Trophoblast cell (in vitro differentiated cells and primary cell): ENCODE measurements at regions not wholly inside any gene's neighbourhood (a gene's known extent, or its start where the extent isn't known, plus 50 kb on each side); places are given as distances from the start of the nearest gene placed in this dataset.

ENCODE experiments used
- DNase-seq, 2 donors: peaks; one replicate each; pipeline ENCODE4 v3.0.0-alpha.2; 2016
- H2AFZ ChIP-seq: 2 replicates; pipeline ENCODE4 v1.6.1; 2013; ENCODE audit warnings: low read length, moderate library complexity, mild to moderate bottlenecking; ENCODE audit not compliant: insufficient read depth, poor library complexity
- H2AK5ac ChIP-seq: 2 replicates; pipeline ENCODE4 v1.6.1; 2013; ENCODE audit warnings: mild to moderate bottlenecking, low read length
- H2BK120ac ChIP-seq: 2 replicates; pipeline ENCODE4 v1.6.1; 2013; ENCODE audit warnings: low read length, mild to moderate bottlenecking, moderate library complexity; ENCODE audit not compliant: insufficient read depth, poor library complexity
- H2BK12ac ChIP-seq: 2 replicates; pipeline ENCODE4 v1.6.1; 2013; ENCODE audit warnings: mild to moderate bottlenecking, low read length, moderate library complexity
- H2BK5ac ChIP-seq: 2 replicates; pipeline ENCODE4 v1.6.1; 2013; ENCODE audit warnings: low read length, low read depth, moderate library complexity, mild to moderate bottlenecking; ENCODE audit not compliant: poor library complexity
- H3K14ac ChIP-seq: 2 replicates; pipeline ENCODE4 v1.6.1; 2013; ENCODE audit warnings: mild to moderate bottlenecking, low read length
- H3K18ac ChIP-seq: 2 replicates; pipeline ENCODE4 v1.6.1; 2013; ENCODE audit warnings: mild to moderate bottlenecking, low read length
- H3K23ac ChIP-seq: 2 replicates; pipeline ENCODE4 v1.6.1; 2013; ENCODE audit warnings: low read length
- H3K27ac ChIP-seq: 2 replicates; pipeline ENCODE4 v1.5.1; 2013; ENCODE audit warnings: low read depth, mild to moderate bottlenecking, inconsistent platforms, low read length, moderate library complexity
- H3K27me3 ChIP-seq: 2 replicates; pipeline ENCODE4 v1.6.1; 2013; ENCODE audit warnings: inconsistent platforms, mild to moderate bottlenecking, low read length, moderate library complexity; ENCODE audit not compliant: insufficient read depth
- H3K36me3 ChIP-seq, 2 experiments: 1 replicate in 1 of 2; 2 replicates in 1 of 2; pipeline ENCODE4 v1.6.1; 2013; ENCODE audit warnings: low read length in 2 of 2, mild to moderate bottlenecking in 2 of 2, moderate library complexity in 1 of 2; ENCODE audit not compliant: insufficient read depth in 2 of 2, control insufficient read depth in 1 of 2
- H3K4ac ChIP-seq: 2 replicates; pipeline ENCODE4 v1.6.1; 2013; ENCODE audit warnings: low read depth, mild to moderate bottlenecking, low read length, moderate library complexity
- H3K4me1 ChIP-seq, 2 experiments: 1 replicate in 1 of 2; 2 replicates in 1 of 2; pipeline ENCODE4 v1.6.1; 2013; ENCODE audit warnings: low read length in 2 of 2, mild to moderate bottlenecking in 2 of 2, moderate library complexity in 1 of 2; ENCODE audit not compliant: insufficient read depth in 2 of 2, control insufficient read depth in 1 of 2
- H3K4me2 ChIP-seq: 2 replicates; pipeline ENCODE4 v1.6.1; 2013; ENCODE audit warnings: inconsistent platforms, mild to moderate bottlenecking, low read length, moderate library complexity
- H3K4me3 ChIP-seq: 2 replicates; pipeline ENCODE4 v1.5.1; 2013; ENCODE audit warnings: mild to moderate bottlenecking, low read depth, low read length, inconsistent platforms
- H3K79me1 ChIP-seq: one replicate; pipeline ENCODE4 v1.6.1; 2013; ENCODE audit warnings: low read length
- H3K79me2 ChIP-seq: 2 replicates; pipeline ENCODE4 v1.6.1; 2013; ENCODE audit warnings: low read length, mild to moderate bottlenecking; ENCODE audit not compliant: control insufficient read depth, insufficient read depth, poor library complexity
- H3K9ac ChIP-seq: 2 replicates; pipeline ENCODE4 v1.6.1; 2013; ENCODE audit warnings: mild to moderate bottlenecking, low read length
- H3K9me3 ChIP-seq: 2 replicates; pipeline ENCODE4 v1.6.1; 2013; ENCODE audit warnings: low read depth, mild to moderate bottlenecking, control low read depth, inconsistent platforms, low read length; ENCODE audit not compliant: insufficient read depth
- H4K12ac ChIP-seq: 2 replicates; pipeline ENCODE4 v1.6.1; 2013; ENCODE audit warnings: low read depth, mild to moderate bottlenecking, low read length, moderate library complexity
- H4K8ac ChIP-seq: 2 replicates; pipeline ENCODE4 v1.6.1; 2013; ENCODE audit warnings: low read depth, mild to moderate bottlenecking, low read length, moderate library complexity
- H4K91ac ChIP-seq: one replicate; pipeline ENCODE4 v1.6.1; 2013; ENCODE audit warnings: low read depth, mild to moderate bottlenecking, low read length, moderate library complexity
- WGBS: extraction: QIAGEN DNeasy Blood & Tissue Kit; methylation state at CpG from one replicate; pipeline ENCODE4 v1.1.7; 2013; ENCODE audit warnings: missing lambda C conversion rate; ENCODE audit not compliant: insufficient read length, insufficient coverage; ENCODE audit errors: extremely low coverage; 5-methylcytosine and 5-hydroxymethylcytosine counted together

DNA sequence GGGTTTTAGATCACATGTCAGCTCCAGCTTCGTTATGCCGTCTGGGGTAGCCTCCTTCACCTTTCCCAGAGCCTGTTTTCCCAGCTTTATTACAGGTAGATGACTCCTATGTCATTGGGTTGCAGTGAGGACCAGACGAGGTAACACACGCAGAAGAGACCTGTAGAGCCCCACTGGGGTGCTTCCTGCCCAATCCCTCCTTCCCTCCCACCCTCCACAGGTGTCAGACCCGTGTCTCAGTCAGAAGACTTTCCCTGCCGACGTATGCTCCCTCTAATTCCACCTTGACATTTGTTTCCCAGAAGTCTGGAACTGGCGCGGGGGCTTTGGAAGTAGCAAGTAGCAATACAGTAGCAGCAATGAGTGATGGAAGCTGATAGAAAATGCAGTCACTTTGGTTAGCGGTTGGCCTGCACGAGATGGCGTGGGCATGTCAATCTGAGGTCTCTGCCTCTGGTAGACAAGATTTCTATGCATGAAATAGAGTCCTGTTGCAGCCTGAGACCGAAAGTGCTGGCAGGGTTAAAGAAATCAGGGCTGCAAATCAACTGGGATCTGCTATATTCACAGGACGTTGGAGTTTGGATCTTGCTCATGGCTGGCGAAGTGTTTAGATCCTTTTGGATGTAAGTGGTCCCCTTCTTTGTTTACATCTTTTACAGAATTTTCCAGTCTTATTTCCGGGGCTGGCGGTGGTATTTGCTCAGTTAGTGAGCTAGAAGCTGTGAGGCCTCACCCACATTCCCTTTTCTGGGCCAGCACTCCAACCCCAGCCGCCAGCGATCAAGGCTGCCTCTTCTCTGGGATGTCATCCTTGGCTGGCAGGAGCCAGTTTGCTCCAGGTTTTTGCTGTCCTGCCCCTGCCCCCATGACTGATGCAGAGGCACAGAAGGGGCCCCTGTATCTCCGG lies 78.3 kb upstream of the KMT2C start:
- Histone ChIP-seq H3K4me2 (no peak overlapping the region), H3K23ac (no peak overlapping the region), H3K14ac (no peak overlapping the region), H3K36me3 (no peaks in the 10 kb centered on the region), H3K18ac (no peak overlapping the region), H3K9ac (no peak overlapping the region), H3K27ac (no peak overlapping the region), H3K79me2 (no peaks in the 10 kb centered on the region), H4K91ac (no peak overlapping the region), H2BK5ac (no peak overlapping the region), H4K8ac (no peak overlapping the region), H2AK5ac (no peak overlapping the region), H3K79me1 (no peaks in the 10 kb centered on the region), H2AFZ (no peak overlapping the region), H2BK120ac (no peak overlapping the region), H3K4me1 (no peaks in the 10 kb centered on the region), H4K12ac (no peak overlapping the region), H3K4ac (no peak overlapping the region), H3K9me3 (no peaks in the 10 kb centered on the region), H2BK12ac (no peak overlapping the region), H3K27me3 (no peaks in the 10 kb centered on the region), H3K4me3 (no peak overlapping the region)
- WGBS, result no CpG with 5 or more reads among the region's 20 CpGs
- DNase-seq, result no peak

GRCh38 chr7:152512706-152513105 lies 76.9 kb upstream of the KMT2C start:
- Histone ChIP-seq H3K4ac (no peak overlapping the region), H3K27me3 (no peaks in the 10 kb centered on the region), H3K27ac (no peak overlapping the region), H4K12ac (no peak overlapping the region), H2BK12ac (no peak overlapping the region), H2BK5ac (no peak overlapping the region), H3K4me1 (no peaks in the 10 kb centered on the region), H3K23ac (no peak overlapping the region), H4K91ac (no peak overlapping the region), H3K4me3 (no peak overlapping the region), H2AFZ (no peak overlapping the region), H3K79me2 (no peaks in the 10 kb centered on the region), H2AK5ac (no peak overlapping the region), H3K9me3 (no peaks in the 10 kb centered on the region), H3K79me1 (no peaks in the 10 kb centered on the region), H3K18ac (no peak overlapping the region), H2BK120ac (no peak overlapping the region), H3K4me2 (no peak overlapping the region), H4K8ac (no peak overlapping the region), H3K36me3 (no peaks in the 10 kb centered on the region), H3K9ac (no peak overlapping the region), H3K14ac (no peak overlapping the region)
- peak; percentile 38 to 41 for DNase-seq
- no CpG with 5 or more reads among the region's 5 CpGs for WGBS

GRCh38 chr7:152511736-152512135 lies 75.9 kb upstream of the KMT2C start:
- H3K27me3 ChIP-seq, result no peaks in the 10 kb centered on the region
- no peak overlapping the region for H3K18ac ChIP-seq
- no peak overlapping the region for H3K4me3 ChIP-seq
- H3K4ac ChIP-seq, result no peak overlapping the region
- H2AFZ ChIP-seq, result no peak overlapping the region
- no peaks in the 10 kb centered on the region for H3K4me1 ChIP-seq
- no peak overlapping the region for H3K9ac ChIP-seq
- H2BK120ac ChIP-seq, result no peak overlapping the region
- no peaks in the 10 kb centered on the region for H3K36me3 ChIP-seq
- no peak overlapping the region for H2BK12ac ChIP-seq
- H3K9me3 ChIP-seq, result no peaks in the 10 kb centered on the region
- H3K79me2 ChIP-seq, result no peaks in the 10 kb centered on the region
- no peak overlapping the region for H2BK5ac ChIP-seq
- no peak overlapping the region for H4K12ac ChIP-seq
- H3K27ac ChIP-seq, result no peak overlapping the region
- H4K91ac ChIP-seq, result no peak overlapping the region
- no peak overlapping the region for H3K14ac ChIP-seq
- H4K8ac ChIP-seq, result no peak overlapping the region
- no peaks in the 10 kb centered on the region for H3K79me1 ChIP-seq
- DNase-seq, result peak; percentile 93
- H3K23ac ChIP-seq, result no peak overlapping the region
- WGBS, result no CpG with 5 or more reads among the region's 5 CpGs
- H2AK5ac ChIP-seq, result no peak overlapping the region
- H3K4me2 ChIP-seq, result no peak overlapping the region

DNA sequence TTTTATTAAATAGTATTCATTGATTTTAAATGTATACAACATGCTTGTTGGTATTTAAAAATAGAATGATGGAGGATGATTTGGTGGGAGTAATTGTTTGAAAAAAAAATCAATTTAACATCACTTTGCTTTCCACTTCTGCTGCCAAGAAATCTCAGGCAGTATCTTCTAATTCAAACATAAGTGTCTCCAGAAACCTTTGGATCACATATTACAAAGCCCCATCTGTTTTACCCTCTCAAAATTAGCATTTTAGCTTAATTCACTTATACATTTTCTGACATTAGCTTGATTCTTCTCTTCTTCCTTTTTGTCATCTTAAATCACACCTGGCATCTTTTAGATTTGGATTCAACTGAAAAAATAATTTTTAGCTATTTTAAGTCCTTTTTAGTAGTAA lies 72.9 kb upstream of the KMT2C start:
- Histone ChIP-seq H3K79me1 (peaks cover 6% of the 10 kb centered on the region), H3K4ac (no peak overlapping the region), H3K4me3 (no peak overlapping the region), H4K8ac (no peak overlapping the region), H2BK12ac (no peak overlapping the region), H4K12ac (no peak overlapping the region), H3K27ac (no peak overlapping the region), H3K9ac (no peak overlapping the region), H3K18ac (no peak overlapping the region), H2BK120ac (no peak overlapping the region), H3K9me3 (no peaks in the 10 kb centered on the region), H3K79me2 (no peaks in the 10 kb centered on the region), H4K91ac (no peak overlapping the region), H3K27me3 (no peaks in the 10 kb centered on the region), H2AK5ac (no peak overlapping the region), H3K4me2 (no peak overlapping the region), H2AFZ (no peak overlapping the region), H3K23ac (no peak overlapping the region), H3K14ac (no peak overlapping the region), H3K36me3 (no peaks in the 10 kb centered on the region), H3K4me1 (peaks cover 7 to 9% of the 10 kb centered on the region in 2 experiments), H2BK5ac (no peak overlapping the region)
- no peak for DNase-seq
